ENCODE measurements at regions not wholly inside any gene's neighbourhood (a gene's known extent, or its start where the extent isn't known, plus 50 kb on each side); places are given as distances from the start of the nearest gene placed in this dataset.

GRCh38 chr19:30656520-30657100, 284.4 kb downstream of the ZNF536 start:
- TF ChIP-seq CTCF (conservative IDR thresholded peaks at IDR 0.05; ENCODE audit: low read depth, low read length) = no peak
- DNase-seq (ENCODE audit: low read depth) = no peak
- no peak overlapping the region for H3K4me3 ChIP-seq (ENCODE audit: low read depth, low read length)

- no peak for DNase-seq (ENCODE audit: low read depth)
- TF ChIP-seq CTCF (conservative IDR thresholded peaks at IDR 0.05; ENCODE audit: low read depth, low read length) = no peak
- H3K4me3 ChIP-seq (ENCODE audit: low read depth, low read length) = no peak overlapping the region
Measured at GRCh38 chr19:30653646-30654386, 281.6 kb downstream of the ZNF536 start.

GRCh38 chr19:30652751-30653150, 280.6 kb downstream of the ZNF536 start:
- TF ChIP-seq CTCF (conservative IDR thresholded peaks at IDR 0.05; ENCODE audit: low read depth, low read length) = no peak
- DNase-seq (ENCODE audit: low read depth) = no peak
- no peak overlapping the region for H3K4me3 ChIP-seq (ENCODE audit: low read depth, low read length)

- DNase-seq (ENCODE audit: low read depth) = no peak
- no peak overlapping the region for H3K4me3 ChIP-seq (ENCODE audit: low read depth, low read length)
- TF ChIP-seq CTCF (conservative IDR thresholded peaks at IDR 0.05; ENCODE audit: low read depth, low read length) = no peak
Measured at GRCh38 chr19:30651691-30652090, 279.5 kb downstream of the ZNF536 start.

- no peak overlapping the region for H3K4me3 ChIP-seq (ENCODE audit: low read depth, low read length)
- TF ChIP-seq CTCF (conservative IDR thresholded peaks at IDR 0.05; ENCODE audit: low read depth, low read length) = no peak
Measured at GRCh38 chr19:30651066-30651465, 278.9 kb downstream of the ZNF536 start.

GRCh38 chr19:30649934-30650614, 277.9 kb downstream of the ZNF536 start:
- peak; percentile 73 for DNase-seq (ENCODE audit: low read depth)
- peak; percentile 91 for TF ChIP-seq CTCF (conservative IDR thresholded peaks at IDR 0.05; ENCODE audit: low read depth, low read length)
- no peak overlapping the region for H3K4me3 ChIP-seq (ENCODE audit: low read depth, low read length)

More at GRCh38 chr19:30651066-30651465, 278.9 kb downstream of the ZNF536 start:
- no peak for DNase-seq (ENCODE audit: low read depth)

Measured in choroid plexus epithelial cell (primary cell).